ENCODE measurements at regions not wholly inside any gene's neighbourhood (a gene's known extent, or its start where the extent isn't known, plus 50 kb on each side); places are given as distances from the start of the nearest gene placed in this dataset.

GRCh38 chrX:35858361-35858760 lies 60.2 kb downstream of the MAGEB16 start:
- DNase-seq (ENCODE audit: low spot score) = no peak

- no peak for DNase-seq (ENCODE audit: low spot score)
Observed at GRCh38 chrX:35858906-35859305, 60.6 kb upstream of the CFAP47 start.

GRCh38 chrX:35868501-35868900 lies 51.0 kb upstream of the CFAP47 start:
- peak; percentile 13 for DNase-seq (ENCODE audit: low spot score)

Measured in kidney tubule cell (primary cell).